ENCODE measurements at regions not wholly inside any gene's neighbourhood (a gene's known extent, or its start where the extent isn't known, plus 50 kb on each side); places are given as distances from the start of the nearest gene placed in this dataset.

GRCh38 chr5:51278539-51278938 is 104.7 kb upstream of the ISL1 start:
- TF ChIP-seq POLR2A (IDR thresholded peaks at IDR 0.05; ENCODE audit: low read depth, low read length) (no peak), TAF1 (IDR thresholded peaks at IDR 0.05; ENCODE audit: borderline replicate concordance, low read depth, low read length) (no peak)
